LNCaP clone FGC (cell line): ENCODE measurements at regions not wholly inside any gene's neighbourhood (a gene's known extent, or its start where the extent isn't known, plus 50 kb on each side); places are given as distances from the start of the nearest gene placed in this dataset.
A peak's percentile ranks its signal among the peaks of the same experiment; 100 is the strongest.

Source experiments
- DNase-seq: peaks from one replicate; pipeline ENCODE4 v3.0.0-alpha.2; 2011; ENCODE audit warnings: low read depth
- H3K4me3 ChIP-seq: 2 replicates; pipeline ENCODE4 v1.5.1; 2011; ENCODE audit warnings: mild to moderate bottlenecking, low read depth, low read length, control low read depth
- TF ChIP-seq, protein P1 (sequence below): IDR thresholded peaks from 2 replicates; pipeline ENCODE4 v1.5.1; 2012; ENCODE audit warnings: mild to moderate bottlenecking; ENCODE audit not compliant: control insufficient read depth, insufficient read depth; ENCODE audit errors: extremely low read depth

DNA sequence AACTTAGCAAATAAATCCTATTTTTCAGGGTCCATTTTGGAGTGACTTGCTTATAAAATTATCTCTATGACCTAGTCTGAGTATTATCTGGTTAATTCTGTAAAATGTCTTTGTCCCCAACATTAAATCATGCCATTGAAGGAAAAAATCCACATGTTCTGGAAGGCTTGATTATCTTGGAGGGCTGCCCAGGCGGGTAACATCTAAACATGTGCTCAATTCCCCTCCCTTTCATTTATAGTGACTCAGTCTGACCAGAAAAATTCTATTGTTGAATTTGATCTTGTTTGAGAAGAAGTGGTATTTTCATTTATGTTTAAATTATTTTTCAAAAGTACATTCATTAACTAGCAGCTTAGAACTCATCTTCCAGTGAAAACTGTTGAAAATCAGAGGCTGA, 55.4 kb upstream of the SLC10A7 start:
- TF ChIP-seq, protein P1, sequence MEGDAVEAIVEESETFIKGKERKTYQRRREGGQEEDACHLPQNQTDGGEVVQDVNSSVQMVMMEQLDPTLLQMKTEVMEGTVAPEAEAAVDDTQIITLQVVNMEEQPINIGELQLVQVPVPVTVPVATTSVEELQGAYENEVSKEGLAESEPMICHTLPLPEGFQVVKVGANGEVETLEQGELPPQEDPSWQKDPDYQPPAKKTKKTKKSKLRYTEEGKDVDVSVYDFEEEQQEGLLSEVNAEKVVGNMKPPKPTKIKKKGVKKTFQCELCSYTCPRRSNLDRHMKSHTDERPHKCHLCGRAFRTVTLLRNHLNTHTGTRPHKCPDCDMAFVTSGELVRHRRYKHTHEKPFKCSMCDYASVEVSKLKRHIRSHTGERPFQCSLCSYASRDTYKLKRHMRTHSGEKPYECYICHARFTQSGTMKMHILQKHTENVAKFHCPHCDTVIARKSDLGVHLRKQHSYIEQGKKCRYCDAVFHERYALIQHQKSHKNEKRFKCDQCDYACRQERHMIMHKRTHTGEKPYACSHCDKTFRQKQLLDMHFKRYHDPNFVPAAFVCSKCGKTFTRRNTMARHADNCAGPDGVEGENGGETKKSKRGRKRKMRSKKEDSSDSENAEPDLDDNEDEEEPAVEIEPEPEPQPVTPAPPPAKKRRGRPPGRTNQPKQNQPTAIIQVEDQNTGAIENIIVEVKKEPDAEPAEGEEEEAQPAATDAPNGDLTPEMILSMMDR: no peak
- H3K4me3 ChIP-seq: no peak overlapping the region
- no peak for DNase-seq

DNA sequence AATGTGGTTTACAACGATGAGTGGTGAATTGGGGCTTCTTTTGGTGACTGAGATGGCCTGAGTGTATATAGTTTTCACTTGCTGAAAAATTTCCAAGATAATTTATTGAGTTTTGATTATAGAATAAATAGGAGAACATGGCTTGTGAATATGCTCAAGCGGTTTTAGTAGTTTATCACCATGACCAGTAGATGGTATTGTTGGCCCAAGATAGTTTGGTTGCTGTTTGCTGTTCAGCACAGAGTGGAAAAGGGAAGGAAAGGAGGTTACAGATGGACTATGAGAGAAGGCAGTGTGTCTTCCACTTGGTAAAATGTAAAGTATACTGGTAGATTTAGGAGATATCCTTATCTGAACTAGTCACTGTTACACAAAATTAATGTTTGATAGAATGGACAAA, 55.8 kb upstream of the POU4F2 start:
- peak; percentile 6 for DNase-seq
- TF ChIP-seq, protein P1: peak; percentile 21; the same call in 1 of the 2 replicates
- no peak overlapping the region for H3K4me3 ChIP-seq

DNA sequence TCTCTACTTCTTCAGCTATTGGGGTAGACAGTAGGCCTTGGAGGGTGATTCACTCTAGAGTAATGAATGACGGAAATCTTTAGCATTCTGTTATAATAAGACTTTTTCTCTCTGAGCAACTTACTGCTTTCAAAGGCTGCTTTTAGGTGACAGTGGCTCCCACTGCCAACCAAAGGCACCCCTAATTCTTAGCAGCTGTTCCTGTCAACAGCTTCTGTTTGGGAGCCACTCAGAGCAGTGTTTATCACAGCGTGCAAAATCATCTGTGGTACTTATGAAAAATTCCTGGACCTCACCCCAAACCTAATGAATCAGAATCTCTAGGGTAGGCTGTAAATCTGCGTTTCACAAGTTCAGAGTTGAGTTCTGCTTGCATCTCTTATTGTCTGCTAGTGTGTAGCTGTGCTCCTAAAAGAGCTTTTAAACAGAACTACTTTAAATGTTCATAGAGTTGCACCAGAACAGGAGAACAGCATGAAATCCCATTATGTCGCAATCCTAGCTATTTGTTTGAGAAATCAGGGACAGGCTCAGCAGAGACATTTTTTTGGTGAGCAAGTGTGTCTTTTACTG, 52.8 kb upstream of the POU4F2 start:
- TF ChIP-seq, protein P1: no peak
- no peak overlapping the region for H3K4me3 ChIP-seq
- no peak for DNase-seq
